Activated CD4-positive, CD25-positive, alpha-beta regulatory T cell treated with anti-CD3 and anti-CD28 coated beads, Interleukin-2, amount 50 U/mL, for 72 hours (primary cell): ENCODE measurements at regions not wholly inside any gene's neighbourhood (a gene's known extent, or its start where the extent isn't known, plus 50 kb on each side); places are given as distances from the start of the nearest gene placed in this dataset.

Source experiments
- DNase-seq: peaks from one replicate; pipeline ENCODE4 v3.0.0; 2021

- DNase-seq = no peak
These were observed 634.0 kb upstream of the TENM4 start for GRCh38 chr11:80074837-80075236.

- DNase-seq = no peak
These were observed 625.5 kb upstream of the TENM4 start for GRCh38 chr11:80066291-80066690.

GRCh38 chr11:80065086-80065485 is 624.3 kb upstream of the TENM4 start:
- DNase-seq = no peak

GRCh38 chr11:80061056-80061455 is 620.2 kb upstream of the TENM4 start:
- DNase-seq = no peak

- DNase-seq = no peak
These were observed 613.8 kb upstream of the TENM4 start for GRCh38 chr11:80054582-80055165.

GRCh38 chr11:80048513-80048912 is 607.7 kb upstream of the TENM4 start:
- no peak for DNase-seq

- no peak for DNase-seq
These were observed 600.5 kb upstream of the TENM4 start for GRCh38 chr11:80041136-80042000.

GRCh38 chr11:80034801-80035200 is 594.0 kb upstream of the TENM4 start:
- no peak for DNase-seq

- DNase-seq = no peak
These were observed 590.3 kb upstream of the TENM4 start for GRCh38 chr11:80031014-80031600.

GRCh38 chr11:80028998-80029397 is 588.2 kb upstream of the TENM4 start:
- DNase-seq = no peak

GRCh38 chr11:80024119-80024518 is 583.3 kb upstream of the TENM4 start:
- DNase-seq = no peak

GRCh38 chr11:80023386-80023785 is 582.6 kb upstream of the TENM4 start:
- no peak for DNase-seq

GRCh38 chr11:80010536-80010935 is 569.7 kb upstream of the TENM4 start:
- DNase-seq = no peak

- DNase-seq = no peak
These were observed 568.3 kb upstream of the TENM4 start for GRCh38 chr11:80009081-80009480.

GRCh38 chr11:80007616-80008015 is 566.8 kb upstream of the TENM4 start:
- DNase-seq = no peak

GRCh38 chr11:79990141-79990540 is 549.3 kb upstream of the TENM4 start:
- DNase-seq = no peak

GRCh38 chr11:79982185-79982584 is 541.4 kb upstream of the TENM4 start:
- no peak for DNase-seq

GRCh38 chr11:79980916-79981315 is 540.1 kb upstream of the TENM4 start:
- no peak for DNase-seq

GRCh38 chr11:79973721-79974617 is 533.1 kb upstream of the TENM4 start:
- no peak for DNase-seq

GRCh38 chr11:79971255-79971654 is 530.4 kb upstream of the TENM4 start:
- no peak for DNase-seq

- DNase-seq = no peak
These were observed 525.8 kb upstream of the TENM4 start for GRCh38 chr11:79966592-79966991.

GRCh38 chr11:79963856-79964645 is 523.2 kb upstream of the TENM4 start:
- DNase-seq = no peak
